GM12878 (cell line): ENCODE measurements at regions not wholly inside any gene's neighbourhood (a gene's known extent, or its start where the extent isn't known, plus 50 kb on each side); places are given as distances from the start of the nearest gene placed in this dataset.

Experiments used
- ATAC-seq: fragments of 200-7000 bp; cut with Tn5 transposase; 3 replicates; pipeline ENCODE4 v1.9.1; 2020; ENCODE audit warnings: mild to moderate bottlenecking, moderate library complexity
- BruUV-seq: library from RNA; stranded (reverse); fragments of 400-500 nt; replicated peaks from 2 replicates; lab custom pipeline; 2021; lab: Mats Ljungman, UMichigan
- CTCF ChIA-PET: fragments of 300-600 bp; sonication (Branson Sonifier 250); formaldehyde crosslinking; extraction: SDS; loops from one replicate; lab custom pipeline; 2021; ENCODE audit warnings: inconsistent platforms; lab: Yijun Ruan, JAX
- POLR2A ChIA-PET: fragments of 350-600 bp; formaldehyde crosslinking; extraction: SDS; loops from one replicate; lab custom pipeline; 2021; ENCODE audit warnings: inconsistent platforms; lab: Charles Lee
- RAD21 ChIA-PET: fragments of 300-600 bp; sonication (Branson Sonifier 250); formaldehyde crosslinking; loops from one replicate; lab custom pipeline; 2023; ENCODE audit warnings: antibody characterized with exemption; ENCODE audit not compliant: unreplicated experiment; lab: Charles Lee
- SMC1A ChIA-PET: fragments of 300-600 bp; sonication (Branson Sonifier 250); formaldehyde crosslinking; loops from one replicate; lab custom pipeline; 2023; ENCODE audit not compliant: unreplicated experiment, uncharacterized antibody; lab: Charles Lee
- DNase-seq: peaks from one replicate; pipeline ENCODE4 v3.0.0-alpha.2; 2011; ENCODE audit warnings: low read depth, low spot score
- FAIRE-seq: peaks from 3 replicates; lab custom pipeline; 2011; peaks lifted over from hg19 to GRCh38; lab: Jason Lieb, UNC
- H2AFZ ChIP-seq: 2 replicates; pipeline ENCODE4 v1.6.0; 2011; ENCODE audit warnings: low read depth, low read length, control low read depth; ENCODE audit not compliant: control insufficient read depth
- H3K27ac ChIP-seq: 2 replicates; pipeline ENCODE4 v1.5.1; 2011; ENCODE audit warnings: control low read depth; ENCODE audit not compliant: control insufficient read depth, insufficient read depth
- H3K27me3 ChIP-seq, 2 experiments: replicated peaks in 1 of 2; 2 replicates each; pipeline versions ENCODE4 v1.6.0 to v1.6.1; 2011; ENCODE audit warnings: low read length in 1 of 2; ENCODE audit not compliant: control insufficient read depth in 2 of 2, insufficient read depth in 2 of 2
- H3K36me3 ChIP-seq, 2 experiments: 2 replicates each; pipeline ENCODE4 v1.5.1; 2011; ENCODE audit warnings: low read length in 1 of 2; ENCODE audit not compliant: control insufficient read depth in 2 of 2, insufficient read depth in 2 of 2
- H3K4me1 ChIP-seq: 2 replicates; pipeline ENCODE4 v1.6.1; 2011; ENCODE audit warnings: mild to moderate bottlenecking, low read length, moderate library complexity, mixed read lengths; ENCODE audit not compliant: control insufficient read depth, insufficient read depth
- H3K4me2 ChIP-seq: 2 replicates; pipeline ENCODE4 v1.6.0; 2011; ENCODE audit warnings: control low read depth; ENCODE audit not compliant: control insufficient read depth, insufficient read depth
- H3K4me3 ChIP-seq: fragments of 200-600 bp; sonication (generic); 2 replicates; pipeline ENCODE4 v1.5.1; 2016
- H3K79me2 ChIP-seq: 2 replicates; pipeline ENCODE4 v1.6.0; 2011; ENCODE audit warnings: low read length; ENCODE audit not compliant: control insufficient read depth, insufficient read depth
- H3K9ac ChIP-seq: 2 replicates; pipeline ENCODE4 v1.8.0; 2011; ENCODE audit warnings: low read length, control low read depth, mixed read lengths; ENCODE audit not compliant: control insufficient read depth, insufficient read depth
- H3K9me3 ChIP-seq: replicated peaks from 3 replicates; pipeline ENCODE4 v1.5.1; 2011; ENCODE audit warnings: mild to moderate bottlenecking, low read length; ENCODE audit not compliant: control insufficient read depth, insufficient read depth
- H4K20me1 ChIP-seq: 2 replicates; pipeline ENCODE4 v1.6.0; 2011; ENCODE audit not compliant: control insufficient read depth, insufficient read depth
- E4F1 ChIP-seq: fragments of 450-650 bp; IDR thresholded peaks from 2 replicates; pipeline ENCODE4 v1.6.1; 2018; ENCODE audit warnings: borderline replicate concordance, mild to moderate bottlenecking; ENCODE audit not compliant: partially characterized antibody
- EED ChIP-seq: sonication (generic); IDR thresholded peaks from 2 replicates; pipeline ENCODE4 v1.6.1; 2016; ENCODE audit warnings: antibody characterized with exemption, low read depth
- POU2F2 ChIP-seq: IDR thresholded peaks from 3 replicates; pipeline ENCODE4 v1.6.1; 2011; ENCODE audit warnings: low read depth, mild to moderate bottlenecking, low read length, borderline replicate concordance
- ZNF207 ChIP-seq: fragments of 450-650 bp; IDR thresholded peaks from 2 replicates; pipeline ENCODE4 v1.6.1; 2014; ENCODE audit warnings: antibody characterized with exemption, mild to moderate bottlenecking, borderline replicate concordance
- ZNF592 ChIP-seq: fragments of 450-650 bp; IDR thresholded peaks from 2 replicates; pipeline ENCODE4 v1.6.1; 2017; ENCODE audit warnings: mild to moderate bottlenecking, moderate library complexity
- WGBS: methylation state at CpG from one replicate; pipeline ENCODE4 v1.1.6; 2016; ENCODE audit warnings: low lambda C conversion rate; ENCODE audit not compliant: insufficient replicate concordance, insufficient coverage; ENCODE audit errors: missing lambda C conversion rate; 5-methylcytosine and 5-hydroxymethylcytosine counted together
- in situ Hi-C: fragments of 300-500 bp; cut with MboI; formaldehyde crosslinking; loops from 9 replicates; pipeline ENCODE4 v1.14.3; 2018; ENCODE audit warnings: mixed read lengths
- intact Hi-C: fragments of 100-400 bp; cut with micrococcal nuclease; formaldehyde crosslinking; loops from one replicate; pipeline ENCODE4 v1.14.2; 2022; ENCODE audit not compliant: unreplicated experiment

- Histone ChIP-seq H2AFZ (no peak overlapping the region), H4K20me1 (no peaks in the 10 kb centered on the region), H3K27me3 (no peaks in the 10 kb centered on the region; a peak in 1 of 4 replicates), H3K4me2 (no peak overlapping the region), H3K79me2 (no peaks in the 10 kb centered on the region), H3K36me3 (no peaks in the 10 kb centered on the region), H3K4me1 (no peaks in the 10 kb centered on the region), H3K9ac (no peak overlapping the region), H3K4me3 (no peak overlapping the region), H3K9me3 (no peaks in the 10 kb centered on the region), H3K27ac (no peak overlapping the region)
- ChIA-PET RAD21 (interaction anchor here (0.5 kb wide), 1 partner anchor 171 kb away, joined by 3 read pairs; no protein-coding TSS in a partner anchor), POLR2A (no interaction called here), CTCF (no interaction called here), SMC1A (no interaction called here)
- TF ChIP-seq ZNF592 (no peak), E4F1 (no peak), POU2F2 (no peak), ZNF207 (no peak), EED (no peak)
- no TSS peak for BruUV-seq
- intact Hi-C loops (no loop called here), in situ Hi-C loops (no loop called here)
- no peak for ATAC-seq
- no peak for FAIRE-seq
- no peak for DNase-seq
- 86% methylated on average over 1 of the region's 1 CpG for WGBS
These were observed 224.7 kb downstream of the MFSD1 start for GRCh38 chr3:159026510-159026909.
